T-helper 2 cell treated with Interferon-gamma antibody and Interleukin-4, amounts not matched to agents 5 μg/mL and 100 μg/mL, for 36 hours (primary cell): ENCODE measurements at regions not wholly inside any gene's neighbourhood (a gene's known extent, or its start where the extent isn't known, plus 50 kb on each side); places are given as distances from the start of the nearest gene placed in this dataset.

ENCODE experiments used
- DNase-seq: peaks from one replicate; pipeline ENCODE4 v3.0.0; 2021; ENCODE audit warnings: low spot score
- H3K27ac Mint-ChIP-seq: one replicate; pipeline ENCODE4 v1.8.0; 2021; ENCODE audit warnings: mild to moderate bottlenecking, mixed read lengths
- H3K27me3 Mint-ChIP-seq: one replicate; pipeline ENCODE4 v1.8.0; 2021; ENCODE audit warnings: low read depth, mixed read lengths
- H3K36me3 Mint-ChIP-seq: one replicate; pipeline ENCODE4 v1.8.0; 2021; ENCODE audit warnings: low read depth, mixed read lengths
- H3K4me1 Mint-ChIP-seq: one replicate; pipeline ENCODE4 v1.8.0; 2021; ENCODE audit warnings: low read depth, mixed read lengths
- H3K4me3 Mint-ChIP-seq: one replicate; pipeline ENCODE4 v1.8.0; 2022; ENCODE audit warnings: mild to moderate bottlenecking, moderate library complexity, mixed read lengths
- H3K9me3 Mint-ChIP-seq: one replicate; pipeline ENCODE4 v1.8.0; 2021; ENCODE audit warnings: mixed read lengths

- no peak for DNase-seq
- no peaks in the 10 kb centered on the region for H3K36me3 Mint-ChIP-seq
- H3K27ac Mint-ChIP-seq, result no peak overlapping the region
- no peak overlapping the region for H3K4me3 Mint-ChIP-seq
- H3K4me1 Mint-ChIP-seq, result no peaks in the 10 kb centered on the region
- peaks cover 2% of the 10 kb centered on the region for H3K27me3 Mint-ChIP-seq
- no peaks in the 10 kb centered on the region for H3K9me3 Mint-ChIP-seq
Observed at GRCh38 chr3:34008836-34009809, 210.7 kb downstream of the PDCD6IP start.

DNA sequence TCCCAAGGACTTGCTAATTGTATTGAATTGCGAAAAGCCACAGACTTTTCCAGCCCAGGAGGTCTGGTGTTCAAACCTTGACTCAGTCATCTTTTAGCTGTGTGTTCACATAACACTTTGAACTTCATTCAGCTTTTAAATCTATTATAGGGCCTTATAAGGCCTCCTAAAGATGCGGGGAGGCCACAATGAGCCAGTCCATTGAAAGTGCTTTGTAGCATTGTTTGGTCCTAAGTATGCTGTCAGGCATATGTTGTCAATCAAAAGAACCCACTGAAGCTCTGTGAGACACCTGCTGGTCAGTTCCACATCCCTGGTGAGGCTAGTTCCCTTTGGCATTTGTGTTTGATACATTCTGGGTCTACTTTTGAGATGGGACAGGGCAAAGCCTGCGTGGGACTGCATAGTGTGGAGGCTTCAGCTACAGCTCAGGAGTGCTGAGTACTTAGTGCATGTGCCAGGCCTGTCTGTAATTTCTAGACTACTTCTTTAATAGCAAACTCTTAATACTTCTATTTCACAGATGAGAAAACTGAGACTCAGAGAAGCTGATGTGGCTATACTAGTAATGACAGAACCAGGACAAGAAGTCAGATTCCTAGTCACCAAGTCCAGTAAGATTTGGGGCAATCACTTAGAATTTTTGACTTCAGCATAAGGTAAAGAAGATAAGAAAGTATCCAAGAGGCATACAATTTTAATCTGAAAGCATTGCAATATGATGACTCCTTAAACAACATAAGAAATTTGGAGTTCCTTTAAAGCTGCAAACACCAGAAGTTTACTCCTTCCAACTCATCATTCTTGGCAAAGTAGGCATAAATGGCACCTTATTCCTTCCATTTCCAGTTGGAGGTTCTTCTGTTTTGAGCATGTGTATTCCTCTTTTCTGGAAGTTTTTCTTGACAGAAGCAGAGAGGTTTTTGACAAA lies 213.0 kb downstream of the PDCD6IP start:
- Mint-ChIP-seq H3K27ac (no peak overlapping the region), H3K4me3 (no peak overlapping the region), H3K9me3 (no peaks in the 10 kb centered on the region), H3K4me1 (no peaks in the 10 kb centered on the region), H3K36me3 (no peaks in the 10 kb centered on the region), H3K27me3 (peaks cover 2% of the 10 kb centered on the region)
- DNase-seq, result no peak

DNA sequence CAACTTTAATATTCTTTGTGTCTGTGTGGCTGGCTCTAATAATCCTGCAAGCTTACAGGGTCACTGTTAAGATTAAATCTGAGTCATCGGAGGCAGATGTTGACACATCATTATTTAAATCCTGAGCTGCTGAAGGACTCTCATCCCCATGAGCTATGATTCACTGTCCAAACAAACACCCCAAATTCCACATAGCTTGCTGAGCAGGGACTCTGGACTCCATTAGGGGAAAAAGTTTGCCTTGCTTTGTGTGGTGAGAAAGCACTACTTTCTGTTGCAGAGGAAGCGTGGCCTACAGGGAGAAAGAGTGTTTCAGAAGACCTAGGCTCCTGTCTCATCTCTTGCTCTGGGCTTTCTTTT lies 213.7 kb downstream of the PDCD6IP start:
- H3K27me3 Mint-ChIP-seq, result peaks cover 2% of the 10 kb centered on the region
- H3K9me3 Mint-ChIP-seq, result no peaks in the 10 kb centered on the region
- DNase-seq, result no peak
- H3K4me3 Mint-ChIP-seq, result no peak overlapping the region
- H3K27ac Mint-ChIP-seq, result no peak overlapping the region
- H3K36me3 Mint-ChIP-seq, result no peaks in the 10 kb centered on the region
- peaks cover 5% of the 10 kb centered on the region for H3K4me1 Mint-ChIP-seq

GRCh38 chr3:34013818-34014570 lies 215.6 kb downstream of the PDCD6IP start:
- no peak for DNase-seq
- H3K4me1 Mint-ChIP-seq, result peaks cover 16% of the 10 kb centered on the region
- no peaks in the 10 kb centered on the region for H3K9me3 Mint-ChIP-seq
- no peak overlapping the region for H3K4me3 Mint-ChIP-seq
- H3K27me3 Mint-ChIP-seq, result no peaks in the 10 kb centered on the region
- H3K27ac Mint-ChIP-seq, result no peak overlapping the region
- H3K36me3 Mint-ChIP-seq, result no peaks in the 10 kb centered on the region

DNA sequence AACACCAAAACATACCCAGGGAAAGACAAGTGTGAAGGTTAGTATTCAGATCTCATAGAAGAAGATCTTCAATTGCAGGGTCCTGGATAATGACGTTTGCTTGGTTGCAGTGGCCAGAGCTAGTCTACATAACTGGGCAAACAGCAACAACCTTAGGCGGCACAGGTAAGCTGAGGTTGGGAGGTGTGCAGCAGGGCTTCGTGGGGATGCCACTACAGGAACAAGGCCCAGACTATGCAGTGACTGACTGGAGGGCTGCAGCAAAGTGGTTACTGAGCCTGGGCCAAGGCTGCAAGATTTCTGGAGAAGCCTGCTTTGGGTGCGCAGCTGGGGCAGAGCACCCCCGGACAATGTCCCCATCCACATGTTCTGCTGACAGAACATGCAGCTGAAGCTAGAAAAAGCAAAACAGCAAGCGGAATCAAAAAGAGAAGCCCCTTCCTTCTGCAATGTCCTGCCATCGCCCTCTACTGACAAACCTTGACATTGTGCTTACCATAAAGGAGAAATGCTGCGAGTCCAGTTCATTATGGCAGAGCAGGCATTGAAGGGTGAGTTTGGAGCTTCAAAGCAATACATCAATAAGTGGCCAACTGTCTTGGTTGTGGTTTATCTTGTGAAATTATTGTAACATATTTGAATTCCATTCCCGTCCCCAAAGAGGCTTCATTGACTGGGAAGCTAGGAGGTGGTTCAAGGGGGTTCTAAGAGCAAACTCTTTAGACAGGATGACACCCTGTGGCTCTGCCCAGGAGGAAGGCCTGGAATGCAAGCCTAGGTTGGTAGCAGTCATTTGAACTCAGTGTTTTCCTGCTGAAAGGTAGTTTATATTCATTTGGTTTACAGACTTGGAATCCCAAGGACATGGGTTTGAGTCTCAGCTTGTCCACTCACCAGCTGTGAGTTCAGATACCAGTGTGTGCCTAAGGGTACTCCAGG lies 217.0 kb downstream of the PDCD6IP start:
- Mint-ChIP-seq H3K27ac (peak overlapping the region; percentile 7), H3K36me3 (peaks cover 2% of the 10 kb centered on the region), H3K4me3 (no peak overlapping the region), H3K4me1 (peaks cover 18% of the 10 kb centered on the region), H3K27me3 (peaks cover 2% of the 10 kb centered on the region), H3K9me3 (no peaks in the 10 kb centered on the region)
- DNase-seq, result no peak

DNA sequence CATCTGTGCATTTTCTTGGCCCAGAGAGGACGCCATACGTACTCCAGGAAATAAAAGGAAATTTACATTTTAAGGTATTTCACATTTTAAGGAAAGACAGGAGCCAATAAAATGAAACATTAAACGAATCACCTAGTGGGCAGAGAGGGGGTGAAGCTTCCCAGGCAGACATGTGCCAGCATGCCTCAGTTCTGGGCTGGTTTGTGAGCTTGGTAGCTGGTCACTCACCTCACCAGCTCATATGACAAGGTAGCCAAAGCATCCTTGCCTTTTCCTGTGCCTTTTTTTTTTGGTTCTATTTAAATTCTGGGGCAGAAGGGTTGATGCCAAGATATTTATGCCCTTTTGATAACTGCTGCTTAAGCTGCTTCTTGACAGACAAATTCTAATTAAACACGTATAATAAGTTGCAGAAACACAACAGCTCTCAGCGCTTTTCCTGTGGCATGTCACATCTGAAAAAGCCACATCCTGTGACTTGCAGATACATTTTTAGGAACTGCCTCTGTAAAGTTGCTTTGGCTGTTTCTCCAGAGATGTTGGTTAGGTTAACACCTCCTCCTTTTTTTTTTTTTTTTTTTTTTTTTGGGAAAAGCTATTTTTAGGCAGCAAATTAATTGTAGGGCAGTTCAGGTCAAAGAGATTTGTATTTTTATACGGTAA lies 218.6 kb downstream of the PDCD6IP start:
- H3K9me3 Mint-ChIP-seq, result no peaks in the 10 kb centered on the region
- peaks cover 2% of the 10 kb centered on the region for H3K36me3 Mint-ChIP-seq
- H3K27ac Mint-ChIP-seq, result peak overlapping the region; percentile 71
- peak overlapping the region; percentile 60 for H3K4me3 Mint-ChIP-seq
- H3K27me3 Mint-ChIP-seq, result peaks cover 8% of the 10 kb centered on the region
- H3K4me1 Mint-ChIP-seq, result peaks cover 18% of the 10 kb centered on the region
- no peak for DNase-seq

DNA sequence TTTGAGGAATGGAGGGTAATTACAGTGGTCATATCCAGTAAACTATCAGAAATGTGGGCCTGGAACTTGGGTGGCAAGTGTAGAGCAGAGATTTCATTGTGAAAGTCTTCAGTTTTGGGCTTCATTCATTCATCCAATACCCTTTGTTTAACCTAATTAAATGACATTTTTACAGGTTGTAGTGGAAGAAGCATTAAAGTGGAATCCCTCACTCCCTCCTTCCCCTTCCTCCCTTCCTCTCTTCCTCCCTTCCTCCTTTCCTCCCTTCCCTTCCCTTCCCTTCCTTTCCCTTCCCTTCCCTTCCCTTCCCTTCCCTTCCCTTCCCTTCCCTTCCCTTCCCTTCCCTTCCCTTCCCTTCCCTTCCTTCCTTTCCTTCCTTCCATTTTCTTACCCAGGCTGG lies 219.3 kb downstream of the PDCD6IP start:
- Mint-ChIP-seq H3K9me3 (no peaks in the 10 kb centered on the region), H3K27me3 (peaks cover 12% of the 10 kb centered on the region), H3K27ac (no peak overlapping the region), H3K4me1 (peaks cover 18% of the 10 kb centered on the region), H3K4me3 (peak overlapping the region; percentile 8), H3K36me3 (peaks cover 2% of the 10 kb centered on the region)
- DNase-seq, result no peak

DNA sequence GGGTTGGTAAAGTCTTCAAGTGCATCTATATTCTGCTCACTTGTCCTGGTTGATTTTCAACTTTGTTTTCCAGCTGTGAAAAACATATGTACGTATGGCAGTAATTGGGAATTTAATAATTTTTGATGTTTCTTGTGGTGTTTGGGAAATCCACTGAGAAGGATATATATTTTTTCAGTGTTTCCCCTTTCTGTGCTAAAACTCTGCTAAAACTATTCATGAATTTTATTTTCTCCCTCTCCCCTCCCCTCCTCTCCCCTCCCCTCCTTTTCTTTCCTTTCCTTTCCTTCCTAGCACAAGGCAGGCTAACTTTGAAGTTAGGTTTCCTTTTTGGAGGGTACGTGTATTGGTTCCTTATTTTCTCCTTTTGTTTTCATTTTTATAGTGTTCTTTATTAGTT lies 220.7 kb downstream of the PDCD6IP start:
- Mint-ChIP-seq H3K4me1 (peaks cover 18% of the 10 kb centered on the region), H3K36me3 (peaks cover 2% of the 10 kb centered on the region), H3K4me3 (no peak overlapping the region), H3K27ac (no peak overlapping the region), H3K9me3 (no peaks in the 10 kb centered on the region), H3K27me3 (peaks cover 14% of the 10 kb centered on the region)
- no peak for DNase-seq

DNA sequence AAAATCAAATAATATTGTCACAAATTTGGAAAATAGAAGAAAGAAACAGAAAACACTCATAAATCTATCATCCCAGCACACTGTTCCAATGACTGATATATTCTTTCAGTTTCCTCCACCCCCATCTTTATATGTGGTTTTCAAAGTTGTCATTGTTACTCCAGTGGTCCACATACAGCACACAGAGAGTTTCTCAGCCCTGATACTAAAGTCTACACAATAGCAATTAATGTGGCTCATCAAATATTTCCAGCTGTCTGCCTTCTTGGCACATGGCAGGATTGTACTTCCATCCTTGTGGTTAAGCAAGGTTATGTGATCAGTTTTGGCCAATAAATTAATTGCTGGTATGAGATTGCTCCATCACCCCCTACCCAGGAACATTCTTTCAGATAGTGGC lies 221.7 kb downstream of the PDCD6IP start:
- Mint-ChIP-seq H3K9me3 (no peaks in the 10 kb centered on the region), H3K27me3 (peaks cover 14% of the 10 kb centered on the region), H3K36me3 (peaks cover 2% of the 10 kb centered on the region), H3K4me3 (no peak overlapping the region), H3K27ac (no peak overlapping the region), H3K4me1 (peaks cover 18% of the 10 kb centered on the region)
- DNase-seq, result no peak

DNA sequence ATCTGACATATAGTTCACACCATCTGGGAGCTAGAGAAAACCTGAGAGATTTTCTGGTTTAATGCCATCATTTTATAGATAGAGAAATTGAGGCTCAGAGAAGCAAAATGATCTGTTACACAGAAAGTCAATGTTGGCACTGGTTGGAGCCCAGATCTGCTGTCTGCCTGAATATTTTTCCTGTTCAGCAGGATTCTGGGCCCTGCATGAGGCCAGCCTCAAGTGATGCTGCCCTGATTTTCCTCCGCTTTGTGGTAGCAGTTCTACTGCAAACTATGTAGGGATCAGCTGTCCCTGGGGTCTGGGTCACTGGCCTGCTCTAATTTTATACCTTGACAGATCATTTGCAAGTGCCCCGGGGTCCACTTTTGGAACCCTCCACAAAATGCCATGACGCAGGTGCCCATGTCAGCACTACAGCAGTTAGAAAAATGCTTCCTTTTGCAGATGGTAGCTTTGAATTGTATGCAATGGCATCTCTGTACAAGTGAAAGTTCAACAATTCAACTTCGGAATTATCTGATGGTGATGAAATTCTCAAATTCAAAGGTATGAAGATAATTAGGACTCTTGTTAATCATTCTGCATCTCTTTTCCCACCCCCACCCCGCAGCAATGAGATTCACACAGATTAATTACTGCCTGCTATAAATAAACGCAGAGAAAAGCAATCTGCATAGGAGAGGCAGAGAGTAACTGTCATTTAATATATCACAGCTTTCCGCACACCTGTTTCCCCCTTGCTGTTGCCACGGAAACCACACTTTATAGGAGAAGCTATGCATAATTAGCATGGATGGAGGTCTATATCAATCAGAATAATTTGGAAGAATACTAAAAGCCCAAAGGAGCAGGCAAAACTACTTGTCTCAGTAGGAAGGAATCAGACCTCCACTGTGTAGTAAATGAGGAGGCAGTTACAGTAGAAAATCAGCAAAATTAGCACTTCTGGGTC lies 222.6 kb downstream of the PDCD6IP start:
- Mint-ChIP-seq H3K27me3 (peaks cover 14% of the 10 kb centered on the region), H3K4me3 (no peak overlapping the region), H3K27ac (no peak overlapping the region), H3K36me3 (peaks cover 2% of the 10 kb centered on the region), H3K4me1 (peaks cover 18% of the 10 kb centered on the region), H3K9me3 (no peaks in the 10 kb centered on the region)
- no peak for DNase-seq

GRCh38 chr3:34022147-34022546 lies 223.7 kb downstream of the PDCD6IP start:
- no peak overlapping the region for H3K27ac Mint-ChIP-seq

More at GRCh38 chr3:34022147-34022546, 223.7 kb downstream of the PDCD6IP start:
- peaks cover 2% of the 10 kb centered on the region for H3K36me3 Mint-ChIP-seq
- no peak for DNase-seq
- H3K9me3 Mint-ChIP-seq, result no peaks in the 10 kb centered on the region
- peaks cover 13% of the 10 kb centered on the region for H3K4me1 Mint-ChIP-seq
- peaks cover 14% of the 10 kb centered on the region for H3K27me3 Mint-ChIP-seq
- H3K4me3 Mint-ChIP-seq, result no peak overlapping the region
